ENCODE measurements at regions not wholly inside any gene's neighbourhood (a gene's known extent, or its start where the extent isn't known, plus 50 kb on each side); places are given as distances from the start of the nearest gene placed in this dataset.

DNA sequence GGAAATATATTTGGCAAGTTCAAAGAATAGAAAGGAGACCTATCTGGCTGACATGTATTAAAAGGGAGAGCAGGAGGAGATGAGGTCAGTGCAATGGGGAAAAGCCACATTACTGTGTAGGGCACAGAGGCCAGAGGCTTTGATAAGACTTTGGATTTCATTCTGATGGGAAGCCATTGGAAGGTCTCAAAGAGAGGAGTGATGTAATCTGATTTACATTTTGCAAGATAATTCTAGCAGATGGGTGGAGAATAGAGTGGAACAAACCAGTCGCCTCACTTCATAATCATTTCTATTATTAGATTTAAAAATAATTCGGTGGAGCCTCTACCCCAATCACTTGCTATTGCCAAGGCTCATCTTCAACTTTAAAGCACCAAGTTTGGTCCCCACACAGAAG, 278.4 kb upstream of the ZC3H12C start:
- TF ChIP-seq POLR2A (IDR thresholded peaks at IDR 0.05), result no peak
- TF ChIP-seq, protein P1, sequence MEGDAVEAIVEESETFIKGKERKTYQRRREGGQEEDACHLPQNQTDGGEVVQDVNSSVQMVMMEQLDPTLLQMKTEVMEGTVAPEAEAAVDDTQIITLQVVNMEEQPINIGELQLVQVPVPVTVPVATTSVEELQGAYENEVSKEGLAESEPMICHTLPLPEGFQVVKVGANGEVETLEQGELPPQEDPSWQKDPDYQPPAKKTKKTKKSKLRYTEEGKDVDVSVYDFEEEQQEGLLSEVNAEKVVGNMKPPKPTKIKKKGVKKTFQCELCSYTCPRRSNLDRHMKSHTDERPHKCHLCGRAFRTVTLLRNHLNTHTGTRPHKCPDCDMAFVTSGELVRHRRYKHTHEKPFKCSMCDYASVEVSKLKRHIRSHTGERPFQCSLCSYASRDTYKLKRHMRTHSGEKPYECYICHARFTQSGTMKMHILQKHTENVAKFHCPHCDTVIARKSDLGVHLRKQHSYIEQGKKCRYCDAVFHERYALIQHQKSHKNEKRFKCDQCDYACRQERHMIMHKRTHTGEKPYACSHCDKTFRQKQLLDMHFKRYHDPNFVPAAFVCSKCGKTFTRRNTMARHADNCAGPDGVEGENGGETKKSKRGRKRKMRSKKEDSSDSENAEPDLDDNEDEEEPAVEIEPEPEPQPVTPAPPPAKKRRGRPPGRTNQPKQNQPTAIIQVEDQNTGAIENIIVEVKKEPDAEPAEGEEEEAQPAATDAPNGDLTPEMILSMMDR (IDR thresholded peaks at IDR 0.05), result no peak
- TF ChIP-seq POLR2AphosphoS5 (IDR thresholded peaks at IDR 0.05), result no peak

Measured in prostate gland (tissue), 2 donors.